ENCODE measurements at regions not wholly inside any gene's neighbourhood (a gene's known extent, or its start where the extent isn't known, plus 50 kb on each side); places are given as distances from the start of the nearest gene placed in this dataset.
"Not testable (repeated sequence)": the region's sequence is repeated elsewhere in the genome, so short reads cannot be mapped to it uniquely, and the experiment has no call there.

- DNase-seq, result no peak
Observed at GRCh38 chr15:93340406-93340805, 251.4 kb upstream of the RGMA start.

- no peak for DNase-seq
Observed at GRCh38 chr15:93333796-93334195, 244.8 kb upstream of the RGMA start.

GRCh38 chr15:93333126-93333525, 244.1 kb upstream of the RGMA start:
- DNase-seq, result not testable (repeated sequence)

GRCh38 chr15:93332168-93332553, 243.2 kb upstream of the RGMA start:
- no peak for DNase-seq

GRCh38 chr15:93331545-93332167, 242.6 kb upstream of the RGMA start:
- no peak for DNase-seq

GRCh38 chr15:93330912-93331544, 242.0 kb upstream of the RGMA start:
- no peak for DNase-seq

- DNase-seq, result no peak
Observed at GRCh38 chr15:93327364-93327763, 238.4 kb upstream of the RGMA start.

GRCh38 chr15:93324186-93324975, 235.4 kb upstream of the RGMA start:
- DNase-seq, result no peak

GRCh38 chr15:93321881-93322282, 232.9 kb upstream of the RGMA start:
- no peak for DNase-seq

GRCh38 chr15:93319121-93319814, 230.3 kb upstream of the RGMA start:
- no peak for DNase-seq

GRCh38 chr15:93317772-93318171, 228.8 kb upstream of the RGMA start:
- no peak for DNase-seq

- no peak for DNase-seq
Observed at GRCh38 chr15:93314245-93314644, 225.2 kb upstream of the RGMA start.

- no peak for DNase-seq
Observed at GRCh38 chr15:93312891-93313486, 224.0 kb upstream of the RGMA start.

- no peak for DNase-seq
Observed at GRCh38 chr15:93311620-93312019, 222.6 kb upstream of the RGMA start.

GRCh38 chr15:93308026-93308690, 219.1 kb upstream of the RGMA start:
- DNase-seq, result no peak

GRCh38 chr15:93307513-93307912, 218.5 kb upstream of the RGMA start:
- DNase-seq, result no peak

GRCh38 chr15:93305306-93305705, 216.3 kb upstream of the RGMA start:
- no peak for DNase-seq

GRCh38 chr15:93302080-93302765, 213.2 kb upstream of the RGMA start:
- DNase-seq, result no peak

- DNase-seq, result no peak
Observed at GRCh38 chr15:93300796-93301195, 211.8 kb upstream of the RGMA start.

GRCh38 chr15:93299675-93300074, 210.7 kb upstream of the RGMA start:
- DNase-seq, result no peak

GRCh38 chr15:93298901-93299300, 209.9 kb upstream of the RGMA start:
- DNase-seq, result no peak

Measured in activated effector memory CD4-positive, alpha-beta T cell treated with Interleukin-2 at 50 U/mL for 16 hours (primary cell).